Right ventricle myocardium superior (tissue), 1 donor: ENCODE measurements at regions not wholly inside any gene's neighbourhood (a gene's known extent, or its start where the extent isn't known, plus 50 kb on each side); places are given as distances from the start of the nearest gene placed in this dataset.
"Not testable (repeated sequence)": the region's sequence is repeated elsewhere in the genome, so short reads cannot be mapped to it uniquely, and the experiment has no call there.

Source experiments
- ATAC-seq: fragments of 200-7000 bp; cut with Tn5 transposase; one replicate; pipeline ENCODE4 v1.9.1; 2020; ENCODE audit warnings: mild to moderate bottlenecking; ENCODE audit not compliant: poor library complexity
- DNase-seq: peaks from one replicate; pipeline ENCODE4 v3.0.0-alpha.2; 2020
- intact Hi-C: fragments of 100-400 bp; cut with DNase I; formaldehyde crosslinking; loops from one replicate; pipeline ENCODE4 v1.11.2; 2022
- donor health status: DM: no; HTN: yes; CAD: no; lungs with severe emphysema.

- DNase-seq (no peak), ATAC-seq (no peak)
- intact Hi-C loops = no loop called here
These were observed 72.7 kb upstream of the NALF2 start for GRCh38 chrX:69431420-69431819.

GRCh38 chrX:69430785-69431184 is 73.3 kb upstream of the NALF2 start:
- DNase-seq (no peak), ATAC-seq (peak; percentile 74)
- intact Hi-C loops = no loop called here

GRCh38 chrX:69429339-69430015 is 74.6 kb upstream of the NALF2 start:
- intact Hi-C loops = no loop called here
- peak; percentile 40 for DNase-seq
- peak; percentile 67 for ATAC-seq

- intact Hi-C loops = no loop called here
- ATAC-seq = no peak
- DNase-seq = no peak
These were observed 75.9 kb upstream of the NALF2 start for GRCh38 chrX:69428216-69428615.

GRCh38 chrX:69424910-69425309 is 79.2 kb upstream of the NALF2 start:
- no peak for ATAC-seq
- intact Hi-C loops = no loop called here
- DNase-seq = no peak

GRCh38 chrX:69424161-69424560 is 80.0 kb upstream of the NALF2 start:
- intact Hi-C loops = no loop called here
- DNase-seq (no peak), ATAC-seq (no peak)

GRCh38 chrX:69422208-69422607 is 81.9 kb upstream of the NALF2 start:
- ATAC-seq, intact Hi-C loops, DNase-seq: not testable (repeated sequence)

GRCh38 chrX:69415698-69416097 is 88.4 kb upstream of the NALF2 start:
- ATAC-seq (no peak), DNase-seq (no peak)
- intact Hi-C loops = no loop called here

- ATAC-seq (no peak), DNase-seq (no peak)
- intact Hi-C loops = no loop called here
These were observed 91.5 kb upstream of the NALF2 start for GRCh38 chrX:69412661-69413060.

- ATAC-seq (no peak), DNase-seq (no peak)
- intact Hi-C loops = no loop called here
These were observed 105.2 kb upstream of the NALF2 start for GRCh38 chrX:69398881-69399280.

- intact Hi-C loops = no loop called here
- no peak for DNase-seq
- ATAC-seq = no peak
These were observed 107.2 kb upstream of the NALF2 start for GRCh38 chrX:69396916-69397315.

GRCh38 chrX:69395306-69395705 is 108.8 kb upstream of the NALF2 start:
- intact Hi-C loops = no loop called here
- no peak for ATAC-seq
- no peak for DNase-seq

GRCh38 chrX:69389101-69389501 is 115.0 kb upstream of the NALF2 start:
- intact Hi-C loops = loop anchor here (10.0 kb wide), 1 partner anchor 104 kb away; no protein-coding TSS in a partner anchor
- ATAC-seq = no peak

GRCh38 chrX:69388526-69388925 is 115.6 kb upstream of the NALF2 start:
- intact Hi-C loops = loop anchor here (10.0 kb wide), 1 partner anchor 104 kb away; no protein-coding TSS in a partner anchor
- DNase-seq = peak; percentile 33
- peak; percentile 29 for ATAC-seq

More at GRCh38 chrX:69389101-69389501, 115.0 kb upstream of the NALF2 start:
- peak; percentile 29 for DNase-seq

GRCh38 chrX:69387567-69388487 is 116.3 kb upstream of the NALF2 start:
- intact Hi-C loops = loop anchor here (10.0 kb wide), 1 partner anchor 103 kb away; no protein-coding TSS in a partner anchor
- ATAC-seq (peak; percentile 85), DNase-seq (peak; percentile 57)

- intact Hi-C loops = loop anchor here (10.0 kb wide), 1 partner anchor 102 kb away; no protein-coding TSS in a partner anchor
- ATAC-seq (no peak), DNase-seq (no peak)
These were observed 117.4 kb upstream of the NALF2 start for GRCh38 chrX:69386681-69387080.

GRCh38 chrX:69379412-69379811 is 124.7 kb upstream of the NALF2 start:
- intact Hi-C loops = no loop called here

GRCh38 chrX:69374569-69374968 is 129.6 kb upstream of the NALF2 start:
- intact Hi-C loops = no loop called here
- no peak for DNase-seq
- ATAC-seq = peak; percentile 88

More at GRCh38 chrX:69379412-69379811, 124.7 kb upstream of the NALF2 start:
- ATAC-seq = no peak
- DNase-seq = no peak

GRCh38 chrX:69372435-69372834 is 131.7 kb upstream of the NALF2 start:
- intact Hi-C loops = no loop called here
- DNase-seq = no peak
- no peak for ATAC-seq

GRCh38 chrX:69371159-69371558 is 133.0 kb upstream of the NALF2 start:
- DNase-seq = no peak
- ATAC-seq = peak; percentile 39
- intact Hi-C loops = no loop called here
